ENCODE measurements at regions not wholly inside any gene's neighbourhood (a gene's known extent, or its start where the extent isn't known, plus 50 kb on each side); places are given as distances from the start of the nearest gene placed in this dataset.

- no peak for FAIRE-seq
These were observed 362.7 kb upstream of the SLC8A1 start for GRCh38 chr2:40814616-40815015.

GRCh38 chr2:40820319-40820718 lies 368.4 kb upstream of the SLC8A1 start:
- no peak for FAIRE-seq

- no peak for FAIRE-seq
These were observed 371.6 kb upstream of the SLC8A1 start for GRCh38 chr2:40823478-40823877.

GRCh38 chr2:40824278-40824677 lies 372.4 kb upstream of the SLC8A1 start:
- no peak for FAIRE-seq

GRCh38 chr2:40827392-40827791 lies 375.5 kb upstream of the SLC8A1 start:
- no peak for FAIRE-seq

- no peak for FAIRE-seq
These were observed 379.5 kb upstream of the SLC8A1 start for GRCh38 chr2:40831321-40831873.

GRCh38 chr2:40841856-40842255 lies 390.0 kb upstream of the SLC8A1 start:
- FAIRE-seq, result no peak

- FAIRE-seq, result no peak
These were observed 392.7 kb upstream of the SLC8A1 start for GRCh38 chr2:40844353-40845277.

GRCh38 chr2:40851661-40852060 lies 399.8 kb upstream of the SLC8A1 start:
- FAIRE-seq, result no peak

- no peak for FAIRE-seq
These were observed 407.7 kb upstream of the SLC8A1 start for GRCh38 chr2:40859617-40860016.

- FAIRE-seq, result no peak
These were observed 415.9 kb upstream of the SLC8A1 start for GRCh38 chr2:40867829-40868228.

- FAIRE-seq, result no peak
These were observed 420.7 kb upstream of the SLC8A1 start for GRCh38 chr2:40872580-40872979.

GRCh38 chr2:40874380-40874779 lies 422.5 kb upstream of the SLC8A1 start:
- FAIRE-seq, result no peak

GRCh38 chr2:40877734-40878288 lies 425.9 kb upstream of the SLC8A1 start:
- FAIRE-seq, result no peak

GRCh38 chr2:40879305-40879704 lies 427.4 kb upstream of the SLC8A1 start:
- FAIRE-seq, result no peak

- no peak for FAIRE-seq
These were observed 434.2 kb upstream of the SLC8A1 start for GRCh38 chr2:40886100-40886499.

- no peak for FAIRE-seq
These were observed 434.8 kb upstream of the SLC8A1 start for GRCh38 chr2:40886655-40887054.

- FAIRE-seq, result no peak
These were observed 444.5 kb upstream of the SLC8A1 start for GRCh38 chr2:40896358-40896757.

- no peak for FAIRE-seq
These were observed 462.8 kb upstream of the SLC8A1 start for GRCh38 chr2:40914666-40915065.

GRCh38 chr2:40915651-40916050 lies 463.8 kb upstream of the SLC8A1 start:
- FAIRE-seq, result no peak

GRCh38 chr2:40935349-40935748 lies 483.5 kb upstream of the SLC8A1 start:
- FAIRE-seq, result no peak

GRCh38 chr2:40937284-40937683 lies 485.4 kb upstream of the SLC8A1 start:
- no peak for FAIRE-seq

- FAIRE-seq, result no peak
These were observed 501.5 kb upstream of the SLC8A1 start for GRCh38 chr2:40953341-40953740.

GRCh38 chr2:40955042-40955441 lies 503.2 kb upstream of the SLC8A1 start:
- FAIRE-seq, result no peak

Data from colon (tissue), 2 donors.